A549 (cell line): ENCODE measurements at regions not wholly inside any gene's neighbourhood (a gene's known extent, or its start where the extent isn't known, plus 50 kb on each side); places are given as distances from the start of the nearest gene placed in this dataset.
"Not testable (repeated sequence)": the region's sequence is repeated elsewhere in the genome, so short reads cannot be mapped to it uniquely, and the experiment has no call there.

ENCODE experiments used
- ATAC-seq, 2 experiments: fragments of 200-7000 bp in 1 of 2; fragments of >200 bp in 1 of 2; cut with Nextera tagmentation in 1 of 2; cut with Tn5 transposase in 1 of 2; 3 replicates each; pipeline versions ENCODE4 v1.8.0 to v1.9.1; 2018 to 2020; ENCODE audit warnings: mild to moderate bottlenecking in 1 of 2, moderate library complexity in 1 of 2
- CTCF ChIA-PET: fragments of 300-600 bp; sonication (Branson Sonifier 250); formaldehyde crosslinking; extraction: SDS; loops from one replicate; lab custom pipeline; 2021; ENCODE audit warnings: antibody characterized with exemption, inconsistent platforms; lab: Yijun Ruan, JAX
- POLR2A ChIA-PET: fragments of 350-600 bp; formaldehyde crosslinking; extraction: SDS; loops from one replicate; lab custom pipeline; 2021; ENCODE audit warnings: antibody characterized with exemption, inconsistent platforms; lab: Yijun Ruan, JAX
- DNase-seq, 2 experiments: peaks; one replicate each; pipeline versions ENCODE4 v3.0.0 to v3.0.0-alpha.2; 2011 to 2016; ENCODE audit warnings: low read depth in 1 of 2, low spot score in 1 of 2
- FAIRE-seq: peaks from 2 replicates; lab custom pipeline; 2011; peaks lifted over from hg19 to GRCh38; lab: Jason Lieb, UNC
- H3K27ac ChIP-seq, 2 experiments: fragments of >200 bp; sonication (Bioruptor Twin); formaldehyde crosslinking; 3 replicates each; pipeline ENCODE4 v1.5.1; 2016 to 2017
- H3K4me1 ChIP-seq: fragments of >200 bp; sonication (Bioruptor Twin); formaldehyde crosslinking; 3 replicates; pipeline ENCODE4 v1.6.1; 2016
- H3K4me2 ChIP-seq: fragments of >200 bp; sonication (Bioruptor Twin); formaldehyde crosslinking; 3 replicates; pipeline ENCODE4 v1.6.1; 2016
- H3K4me3 ChIP-seq: fragments of >200 bp; sonication (Bioruptor Twin); formaldehyde crosslinking; 3 replicates; pipeline ENCODE4 v1.5.1; 2016
- H3K9me3 ChIP-seq: fragments of >200 bp; sonication (Bioruptor Twin); formaldehyde crosslinking; 3 replicates; pipeline ENCODE4 v1.6.1; 2016
- CBX8 ChIP-seq: fragments of 200-600 bp; sonication (generic); IDR thresholded peaks from 2 replicates; pipeline ENCODE4 v1.6.1; 2016
- CEBPB ChIP-seq, 2 experiments: fragments of >200 bp in 1 of 2; sonication (Bioruptor Twin) in 1 of 2; formaldehyde crosslinking in 1 of 2; IDR thresholded peaks; 2 replicates each; pipeline ENCODE4 v1.6.1; 2012 to 2016
- EHMT2 ChIP-seq: fragments of 200-600 bp; sonication (generic); IDR thresholded peaks from 2 replicates; pipeline ENCODE4 v1.6.1; 2016; ENCODE audit warnings: antibody characterized with exemption, low read depth, mild to moderate bottlenecking, moderate library complexity
- EP300 ChIP-seq, 2 experiments: fragments of >200 bp; sonication (Bioruptor Twin); formaldehyde crosslinking; IDR thresholded peaks; 2 replicates in 1 of 2; 3 replicates in 1 of 2; pipeline ENCODE4 v1.6.1; 2016 to 2017
- ESRRA ChIP-seq: fragments of 150-350 bp; IDR thresholded peaks from 2 replicates; pipeline ENCODE4 v1.6.1; 2014; ENCODE audit warnings: mild to moderate bottlenecking, low read length, borderline replicate concordance
- FOSL2 ChIP-seq, 2 experiments: fragments of 450-650 bp in 1 of 2; fragments of >200 bp in 1 of 2; sonication (Bioruptor Twin) in 1 of 2; formaldehyde crosslinking; IDR thresholded peaks; 2 replicates each; pipeline versions ENCODE4 v1.5.0 to v1.6.1; 2016 to 2020; ENCODE audit warnings: mild to moderate bottlenecking in 1 of 2, moderate library complexity in 1 of 2
- GATA3 ChIP-seq: IDR thresholded peaks from 2 replicates; pipeline ENCODE4 v1.6.1; 2012; ENCODE audit warnings: borderline replicate concordance
- HDAC2 ChIP-seq: fragments of 200-600 bp; sonication (generic); IDR thresholded peaks from 2 replicates; pipeline ENCODE4 v1.6.1; 2016
- HOXB13 ChIP-seq: fragments of 250-450 bp; sonication (Bioruptor Pico); IDR thresholded peaks from 2 replicates; pipeline ENCODE4 v1.5.0; 2020; ENCODE audit warnings: low read depth, mild to moderate bottlenecking, moderate library complexity
- JUNB ChIP-seq: fragments of >200 bp; sonication (Bioruptor Twin); formaldehyde crosslinking; IDR thresholded peaks from 2 replicates; pipeline ENCODE4 v1.6.1; 2016
- MYC ChIP-seq: IDR thresholded peaks from 2 replicates; pipeline ENCODE4 v1.6.1; 2012; ENCODE audit warnings: mild to moderate bottlenecking, inconsistent platforms, low read length, improper control_type of control experiment, borderline replicate concordance
- NR3C1 ChIP-seq: fragments of >200 bp; sonication (Bioruptor Twin); formaldehyde crosslinking; IDR thresholded peaks from 3 replicates; pipeline ENCODE4 v1.6.1; 2017
- POLR2A ChIP-seq: IDR thresholded peaks from 2 replicates; pipeline ENCODE4 v1.6.1; 2012; ENCODE audit warnings: mild to moderate bottlenecking, low read length
- RFX5 ChIP-seq: fragments of 450-650 bp; IDR thresholded peaks from 2 replicates; pipeline ENCODE4 v1.7.1; 2014; ENCODE audit warnings: antibody characterized with exemption, mild to moderate bottlenecking, moderate library complexity
- SMC3 ChIP-seq: fragments of >200 bp; sonication (Bioruptor Twin); formaldehyde crosslinking; IDR thresholded peaks from 3 replicates; pipeline ENCODE4 v1.6.1; 2018; ENCODE audit warnings: inconsistent platforms
- ZNF302 ChIP-seq: fragments of 250-450 bp; sonication (Bioruptor Pico); IDR thresholded peaks from 2 replicates; pipeline ENCODE4 v1.9.0; 2021; ENCODE audit warnings: inconsistent platforms, mild to moderate bottlenecking, moderate library complexity
- WGBS: methylation state at CpG from one replicate; pipeline ENCODE4 v1.1.6; 2017; ENCODE audit errors: missing lambda C conversion rate; 5-methylcytosine and 5-hydroxymethylcytosine counted together
- TF ChIP-seq, protein P1 (sequence below): fragments of >200 bp; sonication (Bioruptor Twin); formaldehyde crosslinking; IDR thresholded peaks from 2 replicates; pipeline ENCODE4 v1.6.1; 2016
- TF ChIP-seq, protein P2 (sequence below): fragments of >200 bp; sonication (Bioruptor Twin); formaldehyde crosslinking; IDR thresholded peaks from 3 replicates; pipeline ENCODE4 v1.5.1; 2016
- TF ChIP-seq, protein P3 (sequence below): IDR thresholded peaks from 2 replicates; pipeline ENCODE4 v1.6.1; 2012; ENCODE audit warnings: low read depth, borderline replicate concordance
- TF ChIP-seq, protein P4 (sequence below): fragments of 250-450 bp; sonication (Bioruptor Pico); IDR thresholded peaks from 2 replicates; pipeline ENCODE4 v1.5.0; 2021; ENCODE audit warnings: mild to moderate bottlenecking, moderate library complexity, borderline replicate concordance
- TF ChIP-seq, protein P5 (sequence below): fragments of 250-450 bp; sonication (Bioruptor Pico); IDR thresholded peaks from 2 replicates; pipeline ENCODE4 v1.5.0; 2020; ENCODE audit warnings: low read depth, mild to moderate bottlenecking, moderate library complexity

DNA sequence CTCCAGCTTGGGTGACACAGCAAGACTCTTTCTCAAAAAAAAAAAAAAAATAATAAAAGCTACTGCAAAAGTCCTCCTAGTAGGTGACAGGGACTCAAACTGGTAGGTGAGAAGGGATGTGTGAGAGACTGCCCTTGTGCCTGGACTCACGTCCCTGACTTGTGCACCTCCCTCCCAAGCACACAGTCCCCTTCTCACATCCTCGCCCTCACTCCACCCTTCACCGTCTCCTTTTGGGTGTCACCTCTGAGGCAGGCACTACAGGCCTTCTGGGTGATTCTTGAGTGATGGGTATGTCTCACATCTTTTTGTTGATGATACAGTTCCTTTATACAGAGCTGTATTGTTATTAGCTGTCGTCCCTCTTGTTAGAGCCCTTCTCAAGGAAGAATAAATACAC, 170.5 kb downstream of the TM9SF2 start:
- no peak overlapping the region for H3K4me3 ChIP-seq
- ATAC-seq (no peak), FAIRE-seq (no peak), DNase-seq (no peak)
- no peaks in the 10 kb centered on the region for H3K4me1 ChIP-seq
- no peaks in the 10 kb centered on the region for H3K9me3 ChIP-seq
- H3K27ac ChIP-seq, result no peak overlapping the region
- POLR2A ChIA-PET, result no interaction called here
- 80% methylated on average over 4 of the region's 4 CpGs for WGBS
- CTCF ChIA-PET, result interaction anchor here (1.0 to 3.4 kb wide), 2 partner anchors 13 to 15 kb away, joined by 3 to 11 read pairs; no protein-coding TSS in a partner anchor
- TF ChIP-seq MYC (no peak), ZNF302 (CRISPR knock-in tag) (no peak), JUNB (no peak), EP300 (IDR thresholded peaks at IDR 0.05) (no peak), ESRRA (no peak), CEBPB (IDR thresholded peaks at IDR 0.05) (no peak), GATA3 (no peak), HOXB13 (CRISPR knock-in tag) (no peak), FOSL2 (IDR thresholded peaks at IDR 0.05) (no peak), FOSL2 (CRISPR knock-in tag; IDR thresholded peaks at IDR 0.05) (no peak), CBX8 (no peak), EHMT2 (no peak), POLR2A (no peak), HDAC2 (no peak)
- TF ChIP-seq, protein P1, sequence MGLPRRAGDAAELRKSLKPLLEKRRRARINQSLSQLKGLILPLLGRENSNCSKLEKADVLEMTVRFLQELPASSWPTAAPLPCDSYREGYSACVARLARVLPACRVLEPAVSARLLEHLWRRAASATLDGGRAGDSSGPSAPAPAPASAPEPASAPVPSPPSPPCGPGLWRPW, result no peak
- TF ChIP-seq, protein P2, sequence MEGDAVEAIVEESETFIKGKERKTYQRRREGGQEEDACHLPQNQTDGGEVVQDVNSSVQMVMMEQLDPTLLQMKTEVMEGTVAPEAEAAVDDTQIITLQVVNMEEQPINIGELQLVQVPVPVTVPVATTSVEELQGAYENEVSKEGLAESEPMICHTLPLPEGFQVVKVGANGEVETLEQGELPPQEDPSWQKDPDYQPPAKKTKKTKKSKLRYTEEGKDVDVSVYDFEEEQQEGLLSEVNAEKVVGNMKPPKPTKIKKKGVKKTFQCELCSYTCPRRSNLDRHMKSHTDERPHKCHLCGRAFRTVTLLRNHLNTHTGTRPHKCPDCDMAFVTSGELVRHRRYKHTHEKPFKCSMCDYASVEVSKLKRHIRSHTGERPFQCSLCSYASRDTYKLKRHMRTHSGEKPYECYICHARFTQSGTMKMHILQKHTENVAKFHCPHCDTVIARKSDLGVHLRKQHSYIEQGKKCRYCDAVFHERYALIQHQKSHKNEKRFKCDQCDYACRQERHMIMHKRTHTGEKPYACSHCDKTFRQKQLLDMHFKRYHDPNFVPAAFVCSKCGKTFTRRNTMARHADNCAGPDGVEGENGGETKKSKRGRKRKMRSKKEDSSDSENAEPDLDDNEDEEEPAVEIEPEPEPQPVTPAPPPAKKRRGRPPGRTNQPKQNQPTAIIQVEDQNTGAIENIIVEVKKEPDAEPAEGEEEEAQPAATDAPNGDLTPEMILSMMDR, result no peak
- TF ChIP-seq, protein P3, sequence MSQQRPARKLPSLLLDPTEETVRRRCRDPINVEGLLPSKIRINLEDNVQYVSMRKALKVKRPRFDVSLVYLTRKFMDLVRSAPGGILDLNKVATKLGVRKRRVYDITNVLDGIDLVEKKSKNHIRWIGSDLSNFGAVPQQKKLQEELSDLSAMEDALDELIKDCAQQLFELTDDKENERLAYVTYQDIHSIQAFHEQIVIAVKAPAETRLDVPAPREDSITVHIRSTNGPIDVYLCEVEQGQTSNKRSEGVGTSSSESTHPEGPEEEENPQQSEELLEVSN, result no peak
- TF ChIP-seq, protein P4, sequence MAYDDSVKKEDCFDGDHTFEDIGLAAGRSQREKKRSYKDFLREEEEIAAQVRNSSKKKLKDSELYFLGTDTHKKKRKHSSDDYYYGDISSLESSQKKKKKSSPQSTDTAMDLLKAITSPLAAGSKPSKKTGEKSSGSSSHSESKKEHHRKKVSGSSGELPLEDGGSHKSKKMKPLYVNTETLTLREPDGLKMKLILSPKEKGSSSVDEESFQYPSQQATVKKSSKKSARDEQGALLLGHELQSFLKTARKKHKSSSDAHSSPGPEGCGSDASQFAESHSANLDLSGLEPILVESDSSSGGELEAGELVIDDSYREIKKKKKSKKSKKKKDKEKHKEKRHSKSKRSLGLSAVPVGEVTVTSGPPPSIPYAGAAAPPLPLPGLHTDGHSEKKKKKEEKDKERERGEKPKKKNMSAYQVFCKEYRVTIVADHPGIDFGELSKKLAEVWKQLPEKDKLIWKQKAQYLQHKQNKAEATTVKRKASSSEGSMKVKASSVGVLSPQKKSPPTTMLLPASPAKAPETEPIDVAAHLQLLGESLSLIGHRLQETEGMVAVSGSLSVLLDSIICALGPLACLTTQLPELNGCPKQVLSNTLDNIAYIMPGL (CRISPR knock-in tag), result no peak
- no peak overlapping the region for H3K4me2 ChIP-seq

DNA sequence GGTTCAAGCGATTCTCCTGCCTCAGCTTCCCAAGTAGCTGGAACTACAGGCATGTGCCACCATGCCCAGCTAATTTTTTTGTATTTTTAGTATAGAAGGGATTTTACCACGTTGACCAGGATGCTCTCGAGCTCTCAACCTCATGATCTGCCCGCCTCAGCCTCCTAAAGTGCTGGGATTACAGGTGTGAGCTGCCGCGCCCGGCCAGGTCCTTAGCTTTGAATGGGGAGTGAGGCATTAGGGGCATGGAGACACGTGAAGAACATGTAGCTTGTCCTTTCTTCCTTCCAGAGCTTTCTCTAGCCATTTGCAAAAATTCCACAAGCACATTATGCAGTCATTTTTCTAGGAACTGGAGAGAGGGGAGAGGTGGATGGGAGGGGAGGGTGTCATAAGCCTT, 167.8 kb downstream of the TM9SF2 start:
- POLR2A ChIA-PET, H3K27ac ChIP-seq, DNase-seq, H3K4me2 ChIP-seq, FAIRE-seq, ATAC-seq, H3K4me3 ChIP-seq, H3K9me3 ChIP-seq, H3K4me1 ChIP-seq: not testable (repeated sequence)
- CTCF ChIA-PET, result interaction anchor here (0.7 to 3.4 kb wide), 4 partner anchors 12 to 299 kb away, joined by 3 to 11 read pairs (median 4); no protein-coding TSS in a partner anchor
- 78% methylated on average over 8 of the region's 8 CpGs for WGBS

DNA sequence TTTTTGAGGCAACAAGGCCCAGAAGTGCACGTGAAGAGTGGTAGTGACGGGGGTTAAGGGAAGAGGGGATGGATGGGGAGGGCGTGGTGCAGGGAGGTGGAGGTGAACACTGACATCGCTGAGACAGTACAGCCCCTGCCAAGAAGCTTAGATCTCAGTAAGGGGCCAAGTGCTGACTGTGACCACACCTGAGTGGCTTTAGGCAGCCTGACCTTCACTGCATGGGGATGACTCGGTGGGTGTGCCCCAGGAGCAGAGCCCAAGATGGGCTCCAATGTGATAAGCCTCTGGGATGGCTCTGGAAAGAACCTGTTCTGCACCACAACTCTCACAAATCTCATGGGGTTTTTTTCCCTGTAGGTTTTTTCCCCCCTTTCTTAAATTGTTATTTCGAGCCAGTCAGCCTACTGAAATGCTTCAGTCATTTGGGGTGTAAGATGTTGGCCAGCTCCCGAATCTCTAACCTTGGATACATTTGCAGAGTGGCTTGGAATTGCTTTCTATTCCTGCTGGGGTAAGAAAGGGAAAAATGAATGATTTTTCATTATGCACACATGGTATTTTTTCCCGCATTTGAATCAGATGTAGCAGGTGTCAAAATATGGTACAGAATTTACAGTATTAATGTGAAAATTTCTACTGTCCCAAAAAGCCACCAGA, 165.0 kb downstream of the TM9SF2 start:
- Histone ChIP-seq H3K9me3 (no peaks in the 10 kb centered on the region), H3K4me2 (no peak overlapping the region), H3K4me3 (no peak overlapping the region), H3K4me1 (0 out of 3 replicates have a peak, but pooled peaks cover 3% of the 10 kb centered on the region), H3K27ac (no peak overlapping the region)
- ATAC-seq (no peak), FAIRE-seq (no peak), DNase-seq (no peak)
- no peak for TF ChIP-seq RFX5
- TF ChIP-seq NR3C1, result no peak
- TF ChIP-seq SMC3, result no peak
- TF ChIP-seq, protein P5, sequence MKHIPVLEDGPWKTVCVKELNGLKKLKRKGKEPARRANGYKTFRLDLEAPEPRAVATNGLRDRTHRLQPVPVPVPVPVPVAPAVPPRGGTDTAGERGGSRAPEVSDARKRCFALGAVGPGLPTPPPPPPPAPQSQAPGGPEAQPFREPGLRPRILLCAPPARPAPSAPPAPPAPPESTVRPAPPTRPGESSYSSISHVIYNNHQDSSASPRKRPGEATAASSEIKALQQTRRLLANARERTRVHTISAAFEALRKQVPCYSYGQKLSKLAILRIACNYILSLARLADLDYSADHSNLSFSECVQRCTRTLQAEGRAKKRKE (CRISPR knock-in tag), result no peak
- ChIA-PET POLR2A (no interaction called here), CTCF (interaction anchor here (1.0 kb wide), 1 partner anchor 11 kb away, joined by 4 read pairs; no protein-coding TSS in a partner anchor)
- WGBS, result 63% methylated on average over 8 of the region's 8 CpGs
